Adrenal gland (tissue), 5 donors: ENCODE measurements at regions not wholly inside any gene's neighbourhood (a gene's known extent, or its start where the extent isn't known, plus 50 kb on each side); places are given as distances from the start of the nearest gene placed in this dataset.
"Not testable (repeated sequence)": the region's sequence is repeated elsewhere in the genome, so short reads cannot be mapped to it uniquely, and the experiment has no call there.

Experiments
- CTCF ChIP-seq, 6 experiments: fragments of 450-650 bp in 4 of 6; fragments of 200-600 bp in 2 of 6; sonication (generic) in 1 of 6; IDR thresholded peaks; 1 replicate in 5 of 6; 2 replicates in 1 of 6; pipeline versions ENCODE4 v1.5.1 to v1.8.0; 2016 to 2021; ENCODE audit warnings: antibody characterized with exemption in 6 of 6, mild to moderate bottlenecking in 2 of 6, moderate library complexity in 1 of 6
- POLR2A ChIP-seq, 2 donors: fragments of 450-650 bp; IDR thresholded peaks; one replicate each; pipeline ENCODE4 v1.6.1; 2017; ENCODE audit warnings: antibody characterized with exemption in 2 of 2, mild to moderate bottlenecking in 2 of 2, moderate library complexity in 1 of 2
- donor health status: DM: no; HTN: no; CAD: no.

- TF ChIP-seq POLR2A, CTCF (IDR thresholded peaks at IDR 0.05): not testable (repeated sequence)
Measured at GRCh38 chr12:30272515-30272914, 423.2 kb downstream of the IPO8 start.
